RPMI7951 (cell line): ENCODE measurements at regions not wholly inside any gene's neighbourhood (a gene's known extent, or its start where the extent isn't known, plus 50 kb on each side); places are given as distances from the start of the nearest gene placed in this dataset.

Experiments
- DNase-seq: peaks from one replicate; pipeline ENCODE4 v3.0.0-alpha.2; 2012; ENCODE audit warnings: low read depth

DNA sequence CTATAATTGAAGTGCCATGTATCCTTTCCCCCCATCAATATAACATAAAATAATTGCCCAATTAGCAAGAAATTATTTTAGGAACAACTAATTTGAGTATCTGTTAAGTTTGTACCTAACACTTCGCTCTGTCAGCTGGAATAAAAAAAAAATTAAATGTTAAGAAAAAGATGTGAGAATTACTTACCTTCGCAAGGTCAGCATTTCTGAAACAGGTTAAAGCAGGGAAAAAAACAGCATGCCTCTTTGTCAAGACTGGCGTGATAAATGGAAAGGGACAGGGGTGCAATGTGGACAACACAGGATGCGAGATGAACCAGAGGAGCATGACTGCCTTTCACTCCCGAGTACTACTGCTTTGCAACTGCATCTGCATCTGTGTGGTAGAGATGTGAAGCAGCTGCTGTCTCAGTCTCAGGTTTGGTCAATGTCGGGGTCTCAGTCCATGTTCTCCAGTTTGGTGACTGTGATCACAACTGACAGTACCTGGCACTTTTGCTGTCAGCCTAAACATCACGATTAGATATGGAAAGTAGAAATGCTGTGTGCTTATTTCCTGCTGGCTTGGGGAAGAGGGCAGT, 565.4 kb upstream of the LRRTM1 start:
- DNase-seq, result no peak

DNA sequence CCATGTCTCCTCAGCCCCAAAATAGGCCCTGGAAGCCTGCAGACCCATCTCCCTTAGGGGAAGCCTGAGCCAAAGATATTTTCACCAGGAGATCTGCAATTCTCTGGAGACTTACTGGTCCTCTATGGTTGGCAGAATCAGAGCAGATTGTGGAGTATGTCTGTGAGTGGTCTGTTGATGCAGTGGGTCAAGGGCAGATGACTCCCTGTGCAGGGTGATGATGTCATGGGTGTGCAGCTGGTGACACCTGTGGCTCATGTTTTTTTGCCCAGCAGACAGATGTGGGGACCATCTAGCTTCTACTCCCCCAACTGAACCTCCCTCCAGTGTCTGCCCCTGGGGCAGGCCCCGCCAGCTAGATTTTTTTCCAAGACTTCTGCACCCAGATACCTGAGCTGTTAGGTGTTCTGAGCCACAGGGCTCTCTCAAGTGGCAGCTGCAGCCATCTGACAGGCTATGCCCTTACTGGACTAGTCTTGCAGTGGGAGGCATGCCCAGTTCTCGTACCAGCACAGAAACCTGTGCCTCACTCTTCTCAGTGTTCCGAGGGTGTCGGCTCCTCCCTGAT, 558.7 kb upstream of the LRRTM1 start:
- no peak for DNase-seq

DNA sequence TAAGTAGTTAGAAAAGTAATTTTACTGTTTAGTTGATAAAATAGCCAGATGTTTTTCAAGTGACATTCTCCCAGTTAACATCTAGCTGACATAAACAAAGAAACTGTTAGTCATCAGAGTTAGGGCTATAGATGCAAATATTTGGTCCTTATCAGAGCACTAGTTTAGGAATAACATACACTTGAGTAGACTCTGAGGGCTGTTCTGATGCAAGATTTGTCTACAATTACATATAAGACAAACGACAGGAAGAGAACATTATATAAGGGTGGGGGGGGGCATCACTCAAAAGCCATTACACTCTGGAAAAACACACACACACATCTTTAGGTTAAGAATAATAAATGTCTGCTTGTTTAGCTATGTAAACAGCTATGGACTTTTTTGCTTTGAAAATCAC, 554.4 kb upstream of the LRRTM1 start:
- DNase-seq, result no peak

DNA sequence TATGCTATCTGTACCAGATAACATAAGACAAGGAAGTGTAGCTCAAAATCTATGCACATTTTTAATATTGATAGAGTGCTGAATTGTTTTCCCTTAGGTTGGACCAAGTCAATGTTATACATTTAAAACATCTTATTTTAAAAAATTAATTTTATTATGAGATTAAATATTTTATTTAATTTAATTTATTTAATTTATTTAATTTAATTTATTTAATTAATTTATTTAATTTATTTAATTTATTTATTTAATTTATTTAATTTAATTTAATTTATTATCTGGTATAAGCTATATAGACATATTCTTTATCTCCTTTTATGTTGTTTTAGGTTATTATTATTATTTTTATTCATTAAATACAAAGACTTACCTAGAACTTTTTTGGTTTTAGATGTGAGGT, 551.7 kb upstream of the LRRTM1 start:
- no peak for DNase-seq

DNA sequence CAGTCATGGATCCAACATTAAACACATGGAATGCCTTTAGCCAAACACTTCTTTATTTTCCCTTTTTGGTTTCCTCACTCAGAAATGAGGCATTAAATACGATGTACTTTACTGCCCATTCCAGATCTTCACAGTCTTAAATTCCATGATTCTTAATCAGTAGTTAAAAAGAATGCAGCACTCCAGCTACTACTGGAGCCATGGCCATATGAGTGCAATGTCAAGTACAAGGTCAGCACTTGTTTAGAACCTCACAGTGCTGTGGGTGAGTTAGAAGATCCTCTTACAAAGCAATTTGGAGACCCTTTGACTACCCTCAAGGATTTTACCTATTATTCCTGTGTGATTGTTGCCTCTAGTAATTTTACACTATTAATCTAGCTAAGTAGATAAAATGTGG, 550.3 kb upstream of the LRRTM1 start:
- DNase-seq, result no peak

DNA sequence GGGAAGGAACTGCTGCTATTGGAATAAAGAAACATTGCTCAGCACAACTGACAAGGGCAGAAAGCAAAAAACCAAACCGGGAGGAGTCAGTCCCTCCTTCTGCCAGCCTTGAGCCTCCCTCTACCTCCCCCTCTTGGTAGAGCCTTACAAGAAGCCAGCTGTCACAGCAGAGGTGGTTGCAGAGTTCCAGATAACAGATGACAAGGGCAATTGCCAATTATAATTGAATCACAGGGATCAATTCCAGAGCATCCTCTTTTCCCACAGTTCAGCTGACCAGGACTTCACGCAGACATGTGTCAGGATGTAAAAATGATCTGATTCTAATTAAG, 548.2 kb upstream of the LRRTM1 start:
- DNase-seq, result no peak

DNA sequence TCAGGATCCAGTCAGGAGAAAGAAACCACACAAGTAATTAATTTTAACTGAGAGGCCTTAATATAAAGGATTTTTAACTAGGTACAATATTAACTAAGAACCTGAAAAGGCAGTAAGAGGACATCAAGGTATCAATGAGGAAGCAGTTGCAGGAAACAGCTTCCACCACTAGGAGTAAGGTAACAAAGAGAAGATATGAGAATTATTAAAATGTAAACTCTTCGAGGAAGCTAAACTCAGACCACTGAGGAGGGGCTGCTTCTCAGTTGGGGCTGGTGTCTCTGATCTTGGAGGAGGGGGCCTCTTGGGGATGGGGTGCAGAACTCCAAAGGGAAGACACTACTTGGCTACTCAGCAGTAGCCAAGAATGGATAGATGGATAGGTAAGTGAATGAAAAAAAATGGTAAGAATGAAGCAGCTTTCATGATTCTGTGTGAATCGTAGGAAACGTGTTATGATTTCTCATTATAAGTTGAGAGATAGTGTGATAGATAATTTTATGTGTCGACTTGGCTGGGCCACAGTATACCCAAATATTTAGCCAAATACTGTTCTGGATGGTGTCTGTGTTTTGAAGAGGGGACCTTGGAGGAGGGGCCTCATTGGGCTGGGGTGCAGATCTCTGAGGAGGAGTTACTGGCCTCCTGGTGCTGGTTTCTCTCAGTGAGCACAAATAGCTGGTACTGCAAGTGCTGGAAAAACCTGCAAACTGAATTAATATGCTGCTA, 547.7 kb upstream of the LRRTM1 start:
- DNase-seq, result no peak

DNA sequence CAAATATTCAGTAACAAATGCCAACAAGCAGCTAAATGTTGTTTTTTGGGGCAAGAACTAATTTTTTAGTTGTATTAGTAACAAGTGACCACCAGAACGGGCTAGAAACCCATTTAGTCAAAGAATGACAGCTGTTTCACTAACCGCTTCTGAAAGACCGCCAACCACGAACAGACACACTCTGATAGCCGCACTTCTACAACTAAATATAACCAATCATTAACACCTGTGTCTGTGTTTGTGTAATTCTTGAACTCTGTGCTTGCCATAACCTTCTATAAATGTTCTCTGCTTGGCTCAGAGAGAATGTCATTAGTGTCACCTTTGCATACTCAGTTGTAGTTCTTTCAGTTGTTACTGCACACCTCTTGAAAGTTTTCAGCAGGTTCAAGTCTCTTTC, 526.3 kb upstream of the LRRTM1 start:
- no peak for DNase-seq

DNA sequence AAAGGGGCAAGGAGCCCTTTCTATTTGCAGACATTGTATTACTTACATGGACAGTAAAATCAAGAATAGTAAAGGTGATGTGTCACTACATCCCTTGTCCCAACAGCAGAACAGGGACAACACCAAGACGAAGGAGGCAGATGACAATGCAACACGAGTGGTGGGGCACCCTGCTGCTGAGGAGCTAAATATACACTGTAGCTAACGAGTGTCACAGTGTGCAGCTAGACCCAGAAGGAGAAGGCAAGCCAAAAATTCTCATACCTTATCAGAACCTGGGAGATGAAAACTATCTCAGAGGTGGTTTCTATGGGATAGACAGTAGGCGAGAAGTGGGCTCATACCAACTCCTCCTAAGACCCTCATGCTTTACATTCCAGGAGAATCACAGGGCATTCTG, 518.4 kb upstream of the LRRTM1 start:
- DNase-seq, result no peak

DNA sequence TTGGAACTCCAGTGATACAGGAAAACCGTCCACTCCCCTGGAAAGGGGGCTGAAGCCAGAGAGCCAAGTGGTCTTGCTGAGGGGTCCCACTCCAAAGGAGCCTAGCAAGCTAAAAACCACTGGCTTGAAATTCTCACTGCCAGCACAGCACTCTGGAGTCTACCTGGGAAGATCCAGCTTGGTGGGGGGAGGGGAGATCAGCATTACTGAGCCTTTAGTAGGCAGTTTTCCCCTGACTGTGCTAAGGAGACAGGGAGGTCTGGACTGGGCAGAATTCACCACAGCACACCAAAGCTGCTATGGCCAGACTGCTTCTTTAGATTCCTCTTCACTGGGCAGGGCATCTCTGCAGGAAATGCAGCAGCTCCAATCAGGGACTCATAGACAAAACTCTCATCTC, 510.7 kb upstream of the LRRTM1 start:
- no peak for DNase-seq

DNA sequence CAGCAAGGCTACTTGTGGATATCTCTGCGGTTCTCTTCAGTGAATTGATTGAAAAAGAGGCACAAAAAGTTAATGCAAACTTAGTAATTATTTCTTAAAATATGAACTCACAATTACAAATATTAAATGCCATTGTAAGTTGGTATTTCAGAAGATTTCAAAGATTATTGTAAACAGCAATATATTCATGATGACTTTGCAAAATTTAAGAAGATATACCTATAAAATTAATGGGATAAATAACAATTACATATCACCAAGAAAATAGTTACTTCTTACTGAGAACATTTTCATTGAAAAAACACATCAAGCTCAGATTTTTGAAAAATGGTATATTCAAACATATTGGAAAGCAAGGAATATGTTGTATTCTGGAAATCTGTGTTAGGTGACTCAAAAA, 482.0 kb upstream of the LRRTM1 start:
- DNase-seq, result no peak

DNA sequence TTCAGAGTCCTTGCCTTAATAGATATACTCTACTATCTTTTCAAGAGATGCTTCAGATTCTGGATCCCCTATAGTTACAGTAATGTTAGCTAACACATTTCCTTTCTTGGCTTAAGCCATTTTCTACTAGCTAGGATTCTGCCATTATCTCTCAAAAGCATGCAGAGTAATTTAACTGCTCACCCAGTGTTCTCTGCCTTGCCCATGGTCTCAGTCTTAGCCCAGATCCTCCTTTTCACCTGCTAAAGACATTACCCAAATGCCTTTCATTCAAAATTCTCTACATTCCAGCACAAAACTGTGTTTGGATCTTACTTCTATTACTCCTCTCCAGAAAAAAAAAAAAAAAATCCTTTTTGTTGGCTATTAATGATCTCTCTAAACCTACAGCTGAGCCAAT, 474.2 kb upstream of the LRRTM1 start:
- no peak for DNase-seq

DNA sequence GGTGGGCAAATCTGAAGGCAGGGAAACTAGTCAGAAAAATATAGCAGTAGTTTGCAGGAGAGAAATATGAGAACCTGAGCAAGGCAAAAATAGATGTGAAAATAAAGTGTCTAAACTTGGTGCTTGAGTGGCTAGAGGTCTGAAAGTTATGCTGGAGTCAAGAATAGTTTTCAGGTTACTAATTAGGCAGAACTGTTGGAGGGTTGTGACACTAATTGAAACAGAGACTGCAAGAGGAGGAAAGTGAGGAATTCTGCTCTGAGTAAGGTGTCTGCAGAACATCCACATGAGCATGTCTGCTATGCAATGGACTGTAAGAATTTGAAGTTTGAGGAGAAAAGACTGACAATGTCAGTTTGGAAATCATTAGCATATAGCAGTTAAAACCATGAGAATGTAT, 444.0 kb upstream of the LRRTM1 start:
- DNase-seq, result no peak

DNA sequence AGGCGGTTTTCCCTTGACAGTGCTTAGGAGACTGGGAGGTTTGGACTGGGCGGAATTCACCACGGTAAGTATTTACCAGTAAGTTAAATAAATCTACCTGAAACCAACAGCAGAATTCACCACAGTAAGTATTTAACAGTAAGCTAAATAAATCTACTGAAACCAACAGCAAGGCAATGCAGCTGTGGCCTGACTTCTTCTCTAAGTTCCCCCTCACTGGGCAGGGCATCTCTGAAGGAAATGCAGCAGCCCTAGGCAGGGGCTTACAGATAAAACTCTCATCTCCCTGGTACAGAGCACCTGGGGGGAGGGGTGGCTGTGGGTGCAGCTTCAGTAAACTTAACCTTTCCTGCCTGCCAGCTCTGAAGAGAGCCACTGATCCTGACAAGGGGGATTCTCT, 432.5 kb upstream of the LRRTM1 start:
- DNase-seq, result no peak

DNA sequence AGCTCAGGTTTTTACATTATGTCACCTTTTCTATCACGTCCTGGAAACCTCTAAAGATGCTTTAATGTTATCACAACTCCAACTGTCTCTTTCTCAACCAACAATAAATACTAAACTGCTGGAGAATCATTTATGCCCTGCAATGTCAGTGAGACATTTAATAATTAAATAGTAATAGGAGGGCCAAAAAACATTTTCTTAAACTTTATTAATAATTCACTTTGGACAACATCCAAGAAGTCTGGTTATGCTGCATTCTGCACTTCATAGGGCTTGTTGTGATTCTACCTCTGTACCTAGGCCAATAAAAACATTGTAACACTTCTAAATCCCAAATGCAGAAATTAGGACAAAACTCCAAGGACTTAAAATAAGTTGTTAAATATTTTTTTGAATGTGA, 420.4 kb upstream of the LRRTM1 start:
- DNase-seq, result no peak

DNA sequence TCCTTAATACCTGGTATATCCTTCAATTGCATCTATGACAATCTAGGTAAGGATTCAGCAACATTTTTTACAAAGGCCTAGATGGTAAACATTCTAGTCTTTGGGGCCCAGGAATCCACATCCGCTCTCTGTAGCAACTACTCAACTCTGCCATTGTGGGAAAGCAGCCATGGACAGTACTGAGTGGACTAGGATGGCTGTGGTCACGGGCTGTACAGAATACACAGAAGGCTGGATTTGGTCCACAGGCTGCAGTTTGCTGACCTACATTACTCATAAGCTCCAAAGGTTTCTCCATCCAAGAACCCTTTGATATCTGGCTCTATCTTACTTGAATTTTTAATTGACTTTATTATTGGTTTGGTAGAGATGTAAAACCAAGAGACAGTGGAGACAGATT, 418.3 kb upstream of the LRRTM1 start:
- DNase-seq, result no peak

DNA sequence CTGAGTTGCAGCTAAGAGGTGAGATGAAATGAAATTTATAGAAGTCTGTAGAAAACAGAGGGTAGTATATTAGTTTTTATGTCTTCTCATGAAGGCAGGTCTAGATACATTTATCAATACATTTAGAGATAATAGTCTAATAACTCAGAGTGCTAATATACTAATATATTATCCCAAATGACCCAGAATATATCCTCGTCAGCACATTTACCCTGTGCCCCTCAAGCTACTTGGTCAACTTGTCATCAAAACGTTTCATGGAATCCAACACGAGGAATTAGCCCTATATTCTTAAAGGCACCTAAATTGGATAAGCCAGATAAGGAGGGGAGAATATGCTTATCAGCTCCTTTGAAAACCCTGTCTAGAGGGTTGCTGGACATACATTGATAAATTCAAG, 415.1 kb upstream of the LRRTM1 start:
- DNase-seq, result no peak

DNA sequence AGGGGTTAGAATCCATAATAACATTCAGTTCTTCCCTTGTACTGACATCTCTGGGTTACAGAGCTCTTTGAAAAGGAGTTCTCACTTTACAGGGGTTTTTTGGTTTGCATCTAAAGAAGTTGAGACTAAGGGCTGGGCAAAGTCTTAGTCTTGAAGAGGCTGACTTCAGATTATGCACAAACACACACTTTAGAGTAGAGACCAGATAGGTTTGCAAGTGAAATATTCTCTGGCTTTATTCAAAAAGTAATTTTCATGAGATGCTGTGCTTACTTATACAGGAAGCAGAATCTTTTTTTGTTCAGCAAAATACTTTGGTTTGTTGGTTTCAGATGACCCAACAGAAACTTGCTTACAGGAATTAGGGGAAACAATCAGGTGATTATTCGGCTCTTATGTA, 410.9 kb upstream of the LRRTM1 start:
- DNase-seq, result no peak

DNA sequence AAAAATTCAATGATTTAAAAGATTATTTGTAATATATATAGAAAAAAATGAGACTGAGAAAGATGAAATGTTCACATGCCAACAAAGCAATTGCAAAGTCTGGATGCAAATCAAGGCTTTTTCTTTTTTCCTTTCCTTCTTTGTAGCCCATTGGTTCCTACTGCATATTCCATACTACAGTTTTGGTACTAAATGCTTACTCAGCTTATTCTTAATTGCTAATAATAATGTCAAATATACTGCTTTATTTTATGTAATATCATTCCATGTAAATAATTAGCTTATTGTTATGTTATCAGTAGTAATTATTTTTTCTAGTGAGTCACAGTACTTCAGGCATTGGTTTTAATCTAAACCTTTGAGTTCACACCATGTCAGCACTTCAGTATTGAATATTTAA, 407.4 kb upstream of the LRRTM1 start:
- no peak for DNase-seq

DNA sequence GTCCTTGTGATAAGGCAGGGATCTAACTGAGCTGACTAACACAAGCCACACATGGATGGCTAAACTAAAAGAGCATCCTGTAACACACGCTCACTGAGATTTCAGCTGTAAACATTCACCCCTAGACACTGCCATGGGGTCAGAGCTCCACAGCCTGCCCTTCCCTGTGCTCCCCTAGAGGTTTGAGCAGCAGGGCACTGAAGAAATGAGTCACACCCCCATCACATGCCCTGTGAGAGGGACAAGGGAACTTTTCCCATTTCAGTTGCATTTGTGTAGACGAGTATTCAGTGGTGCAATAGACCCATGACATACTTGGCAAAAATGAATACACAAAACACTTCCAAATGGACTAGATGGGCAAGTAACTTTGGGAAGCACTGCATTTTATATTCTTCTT, 402.4 kb upstream of the LRRTM1 start:
- no peak for DNase-seq

DNA sequence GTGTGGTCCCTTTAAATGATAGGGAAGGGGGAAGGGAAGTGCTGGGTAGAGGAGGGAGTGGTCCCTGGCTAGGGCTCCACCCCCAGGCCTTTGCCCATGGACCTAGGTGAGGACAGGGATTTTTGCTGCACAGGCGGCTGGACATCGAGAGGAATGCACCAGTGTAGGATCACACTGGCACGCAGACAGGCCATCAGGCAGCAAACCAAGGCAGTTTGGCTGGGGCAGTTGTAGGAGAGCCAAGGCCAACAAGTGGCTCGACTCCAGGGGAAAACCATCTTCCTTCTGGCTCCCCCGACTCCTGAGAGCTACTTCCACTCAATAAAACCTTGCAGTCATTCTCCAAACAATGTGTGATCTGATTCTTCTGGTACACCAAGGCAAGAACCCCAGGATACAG, 402.0 kb upstream of the LRRTM1 start:
- DNase-seq, result no peak

DNA sequence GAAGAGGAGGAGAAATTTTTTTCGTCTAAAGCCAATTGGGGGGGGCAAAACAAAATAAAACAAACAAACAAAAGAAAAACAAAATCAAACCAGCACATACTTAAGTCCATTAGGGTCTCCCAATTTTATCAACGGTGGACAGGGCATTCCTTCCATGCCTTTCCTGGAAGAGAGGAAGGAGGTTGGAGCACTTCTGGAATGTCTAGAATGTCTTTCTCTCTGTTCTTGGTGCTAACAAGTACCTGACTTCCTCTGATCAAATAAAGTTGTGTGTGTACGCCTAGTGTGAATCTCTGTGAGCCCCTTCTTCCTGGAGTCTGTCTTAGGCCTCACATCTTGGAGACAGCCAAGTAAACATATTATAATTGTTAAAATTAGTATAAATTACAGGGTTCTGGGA, 399.0 kb upstream of the LRRTM1 start:
- DNase-seq, result no peak

DNA sequence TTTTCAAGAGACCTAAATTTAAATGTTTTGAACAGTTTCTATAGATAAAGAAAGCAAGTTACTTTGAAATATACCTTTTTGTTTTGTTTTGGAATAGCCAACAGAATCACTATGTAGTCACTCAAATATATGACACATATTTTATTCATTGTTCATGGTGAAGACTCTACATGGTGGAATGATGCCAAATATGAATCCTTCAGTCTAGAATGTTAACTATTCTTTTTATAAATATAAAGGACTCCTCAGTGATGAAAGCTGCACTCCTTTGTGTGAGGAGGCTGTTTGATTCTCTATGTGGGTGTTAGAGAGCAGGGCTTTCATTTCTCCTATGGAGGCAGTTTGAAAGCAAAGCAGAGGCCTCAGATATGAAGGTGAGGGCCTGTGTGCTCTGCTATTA, 396.4 kb upstream of the LRRTM1 start:
- DNase-seq, result no peak
